ENCODE measurements at regions not wholly inside any gene's neighbourhood (a gene's known extent, or its start where the extent isn't known, plus 50 kb on each side); places are given as distances from the start of the nearest gene placed in this dataset.

DNA sequence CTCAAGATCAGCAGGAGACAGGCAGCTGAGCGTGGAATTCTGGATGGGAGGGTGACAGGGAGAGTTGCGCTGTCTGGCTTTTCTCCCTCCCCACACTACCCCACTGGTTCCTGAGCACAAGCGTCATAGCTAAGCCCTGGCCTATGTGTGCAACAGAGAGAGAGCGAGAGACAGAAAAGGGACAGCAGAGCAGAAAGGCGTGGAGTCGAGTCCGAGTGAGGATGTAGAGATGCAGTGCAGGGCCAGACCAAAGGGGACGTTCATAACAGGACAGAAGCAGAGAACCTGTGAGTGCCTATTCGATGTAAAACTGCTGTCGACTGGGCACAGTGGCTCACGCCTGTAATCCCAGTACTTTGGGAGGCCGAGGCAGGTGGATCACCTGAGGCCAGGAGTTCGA lies 94.0 kb upstream of the TMEM45B start:
- TF ChIP-seq, protein P1, sequence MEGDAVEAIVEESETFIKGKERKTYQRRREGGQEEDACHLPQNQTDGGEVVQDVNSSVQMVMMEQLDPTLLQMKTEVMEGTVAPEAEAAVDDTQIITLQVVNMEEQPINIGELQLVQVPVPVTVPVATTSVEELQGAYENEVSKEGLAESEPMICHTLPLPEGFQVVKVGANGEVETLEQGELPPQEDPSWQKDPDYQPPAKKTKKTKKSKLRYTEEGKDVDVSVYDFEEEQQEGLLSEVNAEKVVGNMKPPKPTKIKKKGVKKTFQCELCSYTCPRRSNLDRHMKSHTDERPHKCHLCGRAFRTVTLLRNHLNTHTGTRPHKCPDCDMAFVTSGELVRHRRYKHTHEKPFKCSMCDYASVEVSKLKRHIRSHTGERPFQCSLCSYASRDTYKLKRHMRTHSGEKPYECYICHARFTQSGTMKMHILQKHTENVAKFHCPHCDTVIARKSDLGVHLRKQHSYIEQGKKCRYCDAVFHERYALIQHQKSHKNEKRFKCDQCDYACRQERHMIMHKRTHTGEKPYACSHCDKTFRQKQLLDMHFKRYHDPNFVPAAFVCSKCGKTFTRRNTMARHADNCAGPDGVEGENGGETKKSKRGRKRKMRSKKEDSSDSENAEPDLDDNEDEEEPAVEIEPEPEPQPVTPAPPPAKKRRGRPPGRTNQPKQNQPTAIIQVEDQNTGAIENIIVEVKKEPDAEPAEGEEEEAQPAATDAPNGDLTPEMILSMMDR (IDR thresholded peaks at IDR 0.05) = no peak
- TF ChIP-seq EZH2 (IDR thresholded peaks at IDR 0.05; ENCODE audit: borderline replicate concordance, insufficient read depth, low read depth, low read length, poor library complexity, severe bottlenecking) = no peak

Data from B cell (primary cell).